Ishikawa (cell line): ENCODE measurements at regions not wholly inside any gene's neighbourhood (a gene's known extent, or its start where the extent isn't known, plus 50 kb on each side); places are given as distances from the start of the nearest gene placed in this dataset.

Experiments
- CEBPB ChIP-seq: IDR thresholded peaks from 2 replicates; pipeline ENCODE4 v1.6.1; 2012
- FOXM1 ChIP-seq: IDR thresholded peaks from 2 replicates; pipeline ENCODE4 v1.6.1; 2012; ENCODE audit warnings: low read depth, borderline replicate concordance
- RAD21 ChIP-seq: IDR thresholded peaks from 2 replicates; pipeline ENCODE4 v1.6.1; 2012; ENCODE audit warnings: low read depth
- REST ChIP-seq: IDR thresholded peaks from 2 replicates; pipeline ENCODE4 v1.6.1; 2012; ENCODE audit warnings: low read depth, mild to moderate bottlenecking
- TAF1 ChIP-seq: IDR thresholded peaks from 2 replicates; pipeline ENCODE4 v1.6.1; 2012; ENCODE audit warnings: low read depth, mild to moderate bottlenecking
- YY1 ChIP-seq: IDR thresholded peaks from 2 replicates; pipeline ENCODE4 v1.6.1; 2012; ENCODE audit warnings: low read depth

DNA sequence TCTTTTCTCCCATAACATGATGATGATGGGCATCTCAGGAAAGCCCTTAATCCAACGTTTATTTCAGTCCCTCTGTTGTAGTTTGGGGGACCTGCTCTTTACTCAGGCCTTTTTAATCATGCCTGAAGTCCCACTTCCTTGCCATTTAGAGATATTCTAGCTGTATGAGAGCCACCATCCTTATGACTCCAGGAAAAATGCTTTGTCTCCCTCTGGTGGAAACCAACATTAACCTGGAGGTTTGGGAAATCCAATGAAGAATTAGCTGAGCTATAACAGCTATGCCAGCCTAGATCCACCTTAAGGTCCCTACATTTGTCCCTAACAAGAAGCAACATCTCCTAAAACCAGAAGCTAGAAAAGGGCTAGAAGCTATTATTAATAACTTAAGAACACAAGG is 1399.1 kb downstream of the LRFN5 start:
- TF ChIP-seq YY1 (no peak), REST (no peak), TAF1 (no peak), CEBPB (no peak), FOXM1 (no peak), RAD21 (peak; percentile 57)
